Mammary epithelial cell (primary cell): ENCODE measurements at regions not wholly inside any gene's neighbourhood (a gene's known extent, or its start where the extent isn't known, plus 50 kb on each side); places are given as distances from the start of the nearest gene placed in this dataset.

Experiments
- CTCF ChIP-seq, 2 donors: IDR thresholded peaks in 1 of 2; conservative IDR thresholded peaks in 1 of 2; 2 replicates each; pipeline ENCODE4 v1.5.1; 2011 to 2012; ENCODE audit warnings: inconsistent platforms in 2 of 2, low read length in 2 of 2, mild to moderate bottlenecking in 2 of 2, control low read depth in 1 of 2, low read depth in 1 of 2; ENCODE audit not compliant: insufficient read depth in 1 of 2; ENCODE audit errors: extremely low read depth in 1 of 2
- EZH2 ChIP-seq: IDR thresholded peaks from 2 replicates; pipeline ENCODE4 v1.6.1; 2012; ENCODE audit warnings: low read length, inconsistent platforms, borderline replicate concordance

- TF ChIP-seq CTCF (conservative IDR thresholded peaks at IDR 0.05 in 1 of 2, IDR thresholded peaks at IDR 0.05 in 1 of 2; ENCODE audit: extremely low read depth in 1 of 2, insufficient read depth in 1 of 2, low read depth in 1 of 2, low read length in 2 of 2) (no peak), EZH2 (no peak)
Observed at GRCh38 chr10:131650771-131651673, 249.8 kb upstream of the PPP2R2D start.
